Nucleus accumbens (tissue), 56 donors: ENCODE measurements at regions not wholly inside any gene's neighbourhood (a gene's known extent, or its start where the extent isn't known, plus 50 kb on each side); places are given as distances from the start of the nearest gene placed in this dataset.
"Not testable (repeated sequence)": the region's sequence is repeated elsewhere in the genome, so short reads cannot be mapped to it uniquely, and the experiment has no call there.

Experiments used
- DNase-seq, 56 donors: peaks; one replicate each; lab custom pipeline; 2025; lab: John Stamatoyannopoulos, UW

- no peak for DNase-seq
Measured at GRCh38 chr5:124523897-124524296, 222.5 kb downstream of the ZNF608 start.

- no peak for DNase-seq
Measured at GRCh38 chr5:124522992-124523391, 223.4 kb downstream of the ZNF608 start.

GRCh38 chr5:124521461-124522230 lies 224.8 kb downstream of the ZNF608 start:
- no peak for DNase-seq

GRCh38 chr5:124519396-124519795 lies 227.0 kb downstream of the ZNF608 start:
- DNase-seq, result no peak

- no peak for DNase-seq
Measured at GRCh38 chr5:124516567-124516966, 229.9 kb downstream of the ZNF608 start.

GRCh38 chr5:124515497-124516245 lies 230.8 kb downstream of the ZNF608 start:
- no peak for DNase-seq

- DNase-seq, result no peak
Measured at GRCh38 chr5:124514956-124515355, 231.5 kb downstream of the ZNF608 start.

- DNase-seq, result no peak
Measured at GRCh38 chr5:124512952-124513632, 233.3 kb downstream of the ZNF608 start.

- DNase-seq, result peak in 19 of 56 donors; percentile 3 to 48 (median 12)
Measured at GRCh38 chr5:124512236-124512635, 234.2 kb downstream of the ZNF608 start.

- no peak for DNase-seq
Measured at GRCh38 chr5:124511791-124512190, 234.6 kb downstream of the ZNF608 start.

- DNase-seq, result no peak
Measured at GRCh38 chr5:124507688-124508087, 238.8 kb downstream of the ZNF608 start.

GRCh38 chr5:124504081-124504916 lies 242.1 kb downstream of the ZNF608 start:
- DNase-seq, result no peak

GRCh38 chr5:124502551-124502950 lies 243.9 kb downstream of the ZNF608 start:
- DNase-seq, result no peak

GRCh38 chr5:124499818-124500217 lies 246.6 kb downstream of the ZNF608 start:
- not testable (repeated sequence) for DNase-seq

- not testable (repeated sequence) for DNase-seq
Measured at GRCh38 chr5:124496968-124497367, 249.5 kb downstream of the ZNF608 start.

- DNase-seq, result no peak
Measured at GRCh38 chr5:124494540-124495116, 251.8 kb downstream of the ZNF608 start.

GRCh38 chr5:124492444-124493224 lies 253.8 kb downstream of the ZNF608 start:
- DNase-seq, result no peak

GRCh38 chr5:124490315-124490714 lies 256.1 kb downstream of the ZNF608 start:
- not testable (repeated sequence) for DNase-seq

- DNase-seq, result no peak
Measured at GRCh38 chr5:124481419-124481818, 265.0 kb downstream of the ZNF608 start.
